Stimulated activated CD4-positive, alpha-beta T cell treated with anti-CD3 and anti-CD28 coated beads, Interleukin-15, amount 100 ng/mL, for 24 hours (primary cell): ENCODE measurements at regions not wholly inside any gene's neighbourhood (a gene's known extent, or its start where the extent isn't known, plus 50 kb on each side); places are given as distances from the start of the nearest gene placed in this dataset.
"Not testable (repeated sequence)": the region's sequence is repeated elsewhere in the genome, so short reads cannot be mapped to it uniquely, and the experiment has no call there.

ENCODE experiments used
- DNase-seq: peaks from one replicate; pipeline ENCODE4 v3.0.0-alpha.2; 2020

DNA sequence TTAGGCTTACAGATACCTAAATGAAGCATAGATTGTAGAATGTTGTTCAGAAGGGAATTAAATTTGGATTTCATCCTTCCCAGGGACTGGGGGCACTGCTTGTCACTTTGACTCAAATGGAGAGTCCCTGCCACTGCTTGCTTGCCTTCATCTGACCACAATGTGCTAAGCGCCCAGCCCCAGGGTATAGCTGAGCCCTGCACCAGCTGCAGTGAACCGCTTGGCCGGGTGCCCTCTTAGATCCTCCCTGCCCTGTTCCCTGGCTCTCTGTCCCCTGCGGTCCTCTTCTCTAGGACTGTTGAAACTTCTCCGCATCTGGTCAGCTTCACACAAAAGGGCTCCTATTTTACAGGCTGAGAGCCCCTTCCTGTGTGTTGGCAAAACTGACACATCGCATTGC is 170.9 kb downstream of the BCL2L11 start:
- DNase-seq, result not testable (repeated sequence)

- not testable (repeated sequence) for DNase-seq
Measured at GRCh38 chr2:111292232-111292968, 171.7 kb downstream of the BCL2L11 start.

- DNase-seq, result not testable (repeated sequence)
Measured at GRCh38 chr2:111294699-111295098, 174.0 kb downstream of the BCL2L11 start.

DNA sequence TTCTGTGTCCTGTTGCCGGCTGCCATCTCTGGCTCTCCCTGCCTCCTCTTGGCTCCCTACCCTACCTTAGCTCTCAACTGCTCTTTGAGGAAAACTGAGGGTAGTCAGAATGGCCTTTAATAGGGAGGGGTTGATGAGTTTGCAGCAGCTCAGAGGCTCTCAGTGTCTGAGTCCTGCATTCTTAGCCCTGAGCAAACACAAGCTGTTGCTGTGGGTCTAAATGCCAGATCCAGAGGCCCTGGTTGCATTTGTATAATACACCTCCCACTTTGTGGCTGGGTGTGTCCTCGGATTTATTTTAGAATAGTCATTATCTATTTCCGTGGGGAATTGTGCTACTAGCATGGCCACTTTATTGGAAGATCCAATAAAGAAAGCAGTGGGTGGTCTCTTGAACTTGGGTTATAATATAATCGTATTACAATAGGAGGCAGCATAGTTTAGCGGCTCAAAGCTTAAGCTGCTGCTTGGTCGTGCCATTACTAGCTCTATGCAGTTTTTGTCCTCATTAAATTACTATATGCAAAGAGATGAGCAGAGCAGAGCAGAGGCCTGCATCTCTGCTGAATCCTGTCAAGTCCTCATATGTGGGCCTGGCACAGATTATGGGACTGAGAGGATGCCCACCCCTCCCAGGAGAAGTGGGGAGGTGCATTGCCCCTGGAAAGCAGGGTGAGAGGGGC is 175.5 kb downstream of the BCL2L11 start:
- DNase-seq, result not testable (repeated sequence)

- not testable (repeated sequence) for DNase-seq
Measured at GRCh38 chr2:111297128-111297527, 176.4 kb downstream of the BCL2L11 start.

DNA sequence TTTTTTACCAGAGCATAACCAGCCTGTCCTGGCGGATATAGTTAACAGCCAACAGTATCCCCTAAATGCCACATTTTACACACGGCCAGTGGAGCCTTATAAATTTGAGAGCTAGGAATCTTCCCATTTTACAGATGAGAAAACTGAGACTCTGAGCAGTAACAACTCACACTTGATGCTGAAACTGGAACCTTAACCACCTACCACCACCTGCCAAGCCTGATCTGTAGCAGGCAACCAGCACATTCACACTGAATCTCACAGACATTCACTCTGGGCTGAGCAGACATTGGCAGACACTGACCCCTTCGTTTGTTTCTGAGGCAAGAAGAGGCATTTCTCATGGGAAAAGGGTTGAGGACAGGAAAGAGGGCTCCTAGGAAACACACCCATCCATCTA is 178.2 kb downstream of the BCL2L11 start:
- DNase-seq, result not testable (repeated sequence)

DNA sequence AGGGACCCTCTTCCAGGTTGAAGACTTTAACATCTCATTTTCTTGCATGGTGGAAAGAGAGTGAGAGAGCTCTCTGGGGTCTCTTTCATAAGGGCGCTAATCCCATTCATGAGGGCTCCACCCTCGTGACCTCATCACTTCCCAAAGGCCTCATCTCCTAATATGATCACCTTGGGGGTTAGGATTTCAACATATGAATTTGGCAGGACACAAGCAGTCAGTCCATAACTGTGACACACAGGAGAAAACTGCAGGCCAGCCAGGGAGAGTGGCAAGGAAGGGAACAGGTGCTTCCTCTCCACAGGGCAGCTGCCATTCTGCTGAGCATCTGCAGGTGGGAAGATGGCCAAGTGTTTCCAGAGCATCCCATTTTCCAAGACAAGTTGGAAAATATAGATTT is 178.9 kb downstream of the BCL2L11 start:
- DNase-seq, result not testable (repeated sequence)

DNA sequence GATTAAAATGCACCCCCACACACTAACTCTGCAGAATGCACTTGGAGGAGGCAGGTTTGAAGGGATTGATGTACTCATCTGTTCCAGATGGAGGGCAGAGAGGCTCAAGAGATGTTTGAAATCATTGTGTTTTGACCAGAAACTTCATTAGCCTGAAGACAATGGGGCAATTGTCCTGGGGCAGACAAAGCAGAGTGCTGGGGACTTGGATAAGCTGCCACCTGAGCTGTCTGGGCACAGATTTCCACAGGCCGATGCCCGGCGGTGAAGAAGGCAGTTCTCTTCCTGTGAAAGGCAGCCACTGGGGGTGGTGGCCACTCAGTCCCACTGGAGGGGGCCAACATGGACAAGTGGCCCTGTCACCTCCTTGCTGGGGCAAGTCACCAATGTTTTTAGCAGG is 181.0 kb downstream of the BCL2L11 start:
- DNase-seq, result not testable (repeated sequence)

DNA sequence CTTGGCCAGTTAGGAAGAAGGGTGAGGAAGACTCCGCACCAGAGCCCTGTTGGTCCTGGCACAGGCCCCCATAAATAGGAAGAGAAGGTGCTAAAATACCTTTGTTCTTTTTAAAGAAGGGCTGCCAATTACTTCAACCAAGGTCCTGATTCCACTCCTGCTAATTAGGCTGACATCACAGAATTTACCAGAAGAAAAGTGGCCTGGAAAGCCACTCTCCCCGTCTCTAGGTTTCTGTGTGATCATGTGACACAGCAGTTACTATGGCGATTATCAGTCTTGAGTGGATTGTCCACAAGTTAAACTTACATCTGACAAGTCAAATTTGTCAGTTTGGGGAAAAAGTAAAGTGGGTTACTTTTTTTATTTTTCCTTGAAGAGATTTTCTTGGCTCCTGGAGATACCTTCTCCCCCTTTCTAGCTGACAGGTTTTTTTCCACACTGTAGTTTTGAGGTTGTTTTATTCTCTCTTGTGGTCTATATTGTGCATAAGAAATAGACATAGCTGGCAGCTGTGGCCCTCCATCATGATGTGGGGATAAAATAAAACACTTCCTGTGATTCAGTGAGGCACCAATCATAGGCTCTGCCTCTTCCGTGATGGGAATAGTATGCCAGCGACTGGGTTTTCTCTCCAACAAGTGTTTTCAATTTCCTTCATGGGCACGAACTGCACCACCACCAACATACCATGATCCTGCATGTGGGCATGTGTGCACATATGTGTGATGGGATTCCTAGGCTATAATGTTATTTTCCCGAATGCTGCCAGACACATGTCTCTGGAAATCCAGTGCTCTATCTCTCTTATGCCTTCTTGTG is 181.9 kb downstream of the BCL2L11 start:
- not testable (repeated sequence) for DNase-seq

GRCh38 chr2:111307302-111307701 is 186.6 kb downstream of the BCL2L11 start:
- DNase-seq, result not testable (repeated sequence)

- DNase-seq, result not testable (repeated sequence)
Measured at GRCh38 chr2:111309231-111310075, 188.7 kb downstream of the BCL2L11 start.

GRCh38 chr2:111310395-111310794 is 189.7 kb downstream of the BCL2L11 start:
- not testable (repeated sequence) for DNase-seq

GRCh38 chr2:111311568-111311967 is 190.9 kb downstream of the BCL2L11 start:
- not testable (repeated sequence) for DNase-seq

DNA sequence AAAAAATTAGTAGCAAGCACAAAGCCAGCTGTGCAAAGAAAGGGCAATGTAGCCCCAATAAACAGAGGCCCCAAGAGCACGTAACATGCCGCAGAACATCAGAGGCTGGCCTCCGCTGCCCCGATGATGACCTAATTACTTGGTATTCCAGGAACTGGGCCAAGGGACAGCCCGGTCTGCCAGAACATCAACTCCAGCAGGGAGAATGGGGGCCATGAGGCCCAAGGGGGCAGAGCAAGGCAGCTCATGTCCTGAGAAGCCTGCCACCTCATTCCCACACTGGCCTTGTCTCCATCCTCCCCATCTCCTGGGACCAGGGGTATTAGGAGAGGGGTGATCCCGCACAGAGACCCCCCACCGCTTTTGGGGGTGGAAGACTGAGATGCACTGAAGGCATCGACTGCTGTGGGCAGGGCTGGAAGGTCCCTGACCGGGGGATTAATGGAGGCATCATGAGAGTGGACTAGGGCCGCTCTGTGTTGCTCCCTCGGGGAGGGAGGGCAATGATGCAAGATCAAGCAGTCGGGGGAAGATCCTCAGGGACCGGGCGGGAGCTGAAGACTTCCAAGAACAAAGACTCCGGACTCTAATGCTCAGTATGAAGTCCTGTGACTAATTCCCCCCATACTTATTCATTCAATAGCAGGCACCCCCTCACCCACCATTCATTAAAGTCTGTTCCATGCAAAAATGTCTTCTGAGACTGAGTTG is 192.3 kb downstream of the BCL2L11 start:
- not testable (repeated sequence) for DNase-seq

- DNase-seq, result not testable (repeated sequence)
Measured at GRCh38 chr2:111313711-111314110, 193.0 kb downstream of the BCL2L11 start.

DNA sequence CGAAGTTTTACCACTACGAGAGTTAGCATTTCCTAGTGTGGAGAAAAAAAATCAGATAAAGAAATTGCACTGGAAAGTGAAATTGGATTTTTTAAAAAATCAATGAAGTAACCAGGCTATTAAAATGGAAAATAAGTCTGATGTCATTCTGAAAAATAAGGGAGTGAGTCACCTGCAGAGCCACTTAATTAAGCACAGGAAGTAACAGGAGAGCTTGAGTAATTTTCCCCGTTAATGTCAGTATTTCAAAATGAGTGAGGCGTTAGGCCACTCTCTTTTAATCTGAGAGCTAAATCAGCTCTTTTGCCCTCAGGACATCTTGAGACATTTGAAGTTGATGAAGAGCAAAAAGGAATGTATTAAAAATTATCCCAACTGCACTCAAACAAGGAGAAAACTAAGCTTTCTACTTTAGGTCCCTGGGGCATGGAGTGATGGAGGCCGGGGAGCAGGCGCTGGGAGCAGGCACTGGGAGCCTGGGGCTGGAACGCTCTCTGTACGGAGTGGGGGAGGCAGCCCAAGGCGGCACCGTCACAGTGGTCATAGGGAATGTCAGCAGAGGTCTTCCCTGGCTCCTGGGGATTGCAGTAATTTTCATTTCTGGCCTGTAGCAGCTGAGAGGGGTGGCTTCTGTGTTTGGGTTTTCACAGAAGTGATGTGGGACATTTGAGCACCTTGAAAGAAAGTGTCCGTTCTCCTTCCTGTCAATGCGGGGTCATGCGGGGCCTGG is 194.6 kb downstream of the BCL2L11 start:
- DNase-seq, result not testable (repeated sequence)

- DNase-seq, result peak; percentile 18
Measured at GRCh38 chr2:111316221-111316741, 195.6 kb downstream of the BCL2L11 start.

DNA sequence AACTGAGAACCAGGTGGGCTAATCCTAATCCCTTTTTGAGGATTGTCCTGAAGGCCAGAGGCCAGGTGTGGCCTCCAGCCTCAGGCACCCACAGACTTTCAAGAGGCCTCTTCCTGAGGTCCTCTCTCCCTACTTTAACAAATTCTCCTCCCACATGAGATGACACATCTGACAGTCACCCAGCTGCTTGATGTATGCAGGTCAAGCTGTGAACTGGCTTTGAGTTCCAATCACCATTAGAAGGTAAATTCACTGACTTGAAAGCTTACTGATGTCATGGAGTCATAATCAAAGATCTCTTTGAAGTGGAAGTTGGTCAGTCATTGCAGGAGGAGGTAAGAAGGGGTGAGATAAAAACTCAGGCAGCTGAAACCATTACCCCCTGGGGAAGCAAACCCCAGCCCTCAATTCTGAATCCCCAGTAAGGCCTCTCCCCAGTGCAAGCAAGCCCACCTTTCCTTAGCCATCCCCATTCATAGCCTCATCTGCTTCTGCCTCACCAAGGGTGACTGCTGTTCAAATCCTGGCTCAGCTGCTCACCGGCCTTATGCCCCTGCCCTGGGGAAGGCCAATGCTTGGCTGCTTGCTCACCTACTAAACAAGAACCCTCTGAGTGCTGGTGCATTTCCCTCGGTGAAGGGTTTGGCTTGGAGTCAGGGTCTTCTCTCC is 196.3 kb downstream of the BCL2L11 start:
- peak; percentile 31 for DNase-seq

DNA sequence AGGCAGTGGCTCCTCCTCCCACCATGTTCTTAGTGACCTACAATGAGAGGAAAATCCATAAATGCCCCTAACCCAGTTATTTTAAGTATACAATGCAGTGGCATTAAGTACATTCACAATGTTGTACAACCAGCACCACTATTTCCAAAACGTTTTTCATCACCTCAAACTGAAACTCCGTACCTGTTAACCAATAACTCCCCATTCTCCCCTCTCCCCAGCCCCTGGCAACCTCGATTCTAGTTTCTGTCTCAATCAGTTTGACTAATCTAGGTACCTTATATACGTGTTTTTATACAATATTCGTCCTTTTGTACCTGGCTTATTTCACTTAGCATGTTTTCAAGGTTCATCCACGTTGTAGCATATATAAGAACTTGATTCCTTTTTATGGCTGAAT is 198.8 kb downstream of the BCL2L11 start:
- DNase-seq, result not testable (repeated sequence)

DNA sequence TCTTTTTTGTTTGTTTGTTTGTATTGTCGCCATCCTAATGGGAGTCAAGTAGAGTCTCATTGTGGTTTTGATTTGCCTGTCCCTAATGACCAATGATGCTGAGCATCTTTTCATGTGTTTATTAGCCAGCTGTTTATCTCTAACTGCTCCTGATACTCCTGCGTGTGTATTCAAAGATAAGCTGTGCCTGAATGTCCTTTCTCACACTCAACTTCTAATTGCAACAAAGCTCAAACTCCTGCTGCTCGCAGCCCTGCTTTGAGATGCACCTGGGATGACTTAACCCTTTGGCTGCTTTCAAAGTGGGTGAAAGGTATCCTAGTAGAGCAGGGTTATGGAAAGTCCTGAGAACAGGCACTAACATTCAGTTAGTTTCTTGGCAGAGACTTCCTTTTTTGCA is 199.6 kb downstream of the BCL2L11 start:
- not testable (repeated sequence) for DNase-seq
